H54 (cell line): ENCODE measurements at regions not wholly inside any gene's neighbourhood (a gene's known extent, or its start where the extent isn't known, plus 50 kb on each side); places are given as distances from the start of the nearest gene placed in this dataset.

Experiments used
- DNase-seq: peaks from one replicate; pipeline ENCODE4 v3.0.0; 2011; ENCODE audit warnings: low spot score, mixed read lengths; ENCODE audit not compliant: insufficient read length
- FAIRE-seq: peaks from 3 replicates; lab custom pipeline; 2011; peaks lifted over from hg19 to GRCh38; lab: Jason Lieb, UNC
- POLR2A ChIP-seq: IDR thresholded peaks from 2 replicates; pipeline ENCODE4 v1.6.1; 2011; ENCODE audit warnings: low read depth, mild to moderate bottlenecking, low read length

DNA sequence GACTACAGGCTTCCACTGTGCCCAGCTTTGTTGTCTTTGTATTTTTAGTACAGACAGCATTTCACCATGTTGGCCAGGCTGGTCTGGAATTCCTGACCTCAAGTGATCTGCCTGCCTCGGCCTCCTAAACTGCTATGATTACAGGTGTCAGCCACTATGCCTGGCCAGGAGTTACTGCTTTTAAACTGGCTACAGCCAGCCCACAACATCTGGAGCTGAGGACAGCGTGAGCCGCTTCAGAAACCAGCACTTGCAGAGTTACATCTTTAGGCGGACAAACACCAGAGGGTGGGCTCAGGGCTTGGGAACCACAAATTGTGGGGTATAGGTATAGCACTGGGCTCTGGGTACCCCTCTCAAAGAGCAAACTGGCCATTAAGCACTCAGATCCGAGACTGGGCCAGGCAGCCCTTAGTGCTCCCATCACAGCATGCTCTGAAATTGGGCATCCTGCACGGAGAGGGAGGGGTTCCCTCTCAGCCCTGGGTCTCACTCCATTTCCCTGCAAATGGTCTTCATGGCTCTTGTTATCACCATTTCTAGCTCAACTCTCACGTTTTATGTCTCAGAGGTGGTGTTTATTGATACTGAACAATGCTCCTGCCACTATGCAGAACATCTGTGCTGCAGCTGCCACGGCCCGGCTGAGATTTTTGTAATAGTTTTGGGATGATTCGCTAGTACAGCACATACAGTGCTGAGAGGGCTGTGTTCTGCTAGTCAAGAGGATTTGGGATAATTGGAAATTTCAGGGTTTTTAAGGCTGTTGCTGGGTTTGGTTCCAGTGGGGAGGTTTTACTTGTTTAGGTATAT, 146.4 kb upstream of the LYZL2 start:
- no peak for TF ChIP-seq POLR2A
- peak; percentile 57 for FAIRE-seq
- no peak for DNase-seq

- FAIRE-seq (no peak), DNase-seq (no peak)
- no peak for TF ChIP-seq POLR2A
These were observed 144.7 kb upstream of the LYZL2 start for GRCh38 chr10:30774261-30774660.

- FAIRE-seq: no peak
- no peak for DNase-seq
- no peak for TF ChIP-seq POLR2A
These were observed 143.9 kb upstream of the LYZL2 start for GRCh38 chr10:30773501-30773900.

- FAIRE-seq (no peak), DNase-seq (no peak)
- TF ChIP-seq POLR2A: no peak
These were observed 141.3 kb upstream of the LYZL2 start for GRCh38 chr10:30770816-30771215.

DNA sequence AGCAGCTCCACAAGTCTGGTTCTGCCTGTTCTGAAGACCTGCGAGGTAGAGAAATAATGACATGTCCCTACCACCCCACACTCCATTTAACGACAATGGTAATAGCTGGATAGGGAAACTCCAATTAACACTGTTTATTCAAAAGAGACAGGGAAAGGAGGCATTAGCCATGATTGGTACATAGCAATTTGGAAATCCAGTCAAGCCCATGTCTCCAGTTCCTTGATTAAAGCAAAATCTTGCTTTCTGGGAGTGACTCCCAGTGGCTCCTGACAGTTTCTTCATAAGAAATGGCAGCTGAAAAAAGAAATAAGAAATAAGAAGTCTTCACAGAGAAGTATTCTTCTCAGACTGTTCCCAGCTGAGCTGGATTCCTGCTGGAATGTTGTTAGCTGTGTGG, 140.7 kb upstream of the LYZL2 start:
- DNase-seq (no peak), FAIRE-seq (no peak)
- TF ChIP-seq POLR2A: no peak

DNA sequence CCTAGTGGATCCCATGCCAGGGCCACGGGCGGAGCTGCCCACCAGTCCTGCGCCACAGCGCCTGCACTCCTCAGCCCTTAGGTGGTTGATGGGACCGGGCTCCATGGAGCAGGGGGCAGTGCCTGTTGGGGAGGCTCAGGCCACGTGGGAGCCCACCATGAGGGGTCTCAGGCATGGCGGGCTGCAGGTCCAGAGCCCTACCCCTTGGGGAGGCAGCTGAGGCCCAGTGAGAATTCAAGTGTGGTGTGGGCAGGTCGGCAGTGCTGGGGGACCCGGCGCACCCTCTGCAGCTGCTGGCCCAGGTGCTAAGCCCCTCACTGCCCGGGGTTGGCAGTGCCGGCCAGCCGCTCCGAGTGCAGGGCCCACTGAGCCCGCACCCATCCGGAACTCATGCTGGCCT, 139.8 kb upstream of the LYZL2 start:
- no peak for TF ChIP-seq POLR2A
- FAIRE-seq (no peak), DNase-seq (no peak)

DNA sequence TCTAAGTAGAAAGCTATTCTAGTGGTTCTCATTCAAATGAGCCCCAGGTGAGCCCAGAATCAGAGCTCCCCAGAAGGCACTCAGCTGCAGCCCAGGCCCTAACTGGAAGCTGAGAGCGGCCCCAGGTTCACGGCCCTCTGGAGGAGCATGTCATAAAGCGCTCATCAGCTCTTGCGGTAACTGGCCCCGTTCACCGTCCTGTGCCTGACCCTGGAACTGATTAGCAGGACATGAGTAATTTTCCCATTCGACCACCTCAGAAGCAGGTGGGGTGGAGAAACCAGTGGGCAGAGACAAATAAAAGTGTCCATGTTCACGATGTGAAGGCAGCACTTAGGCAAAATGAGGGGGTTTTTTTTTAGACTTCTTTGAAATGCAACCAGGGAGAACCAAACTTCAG, 136.1 kb upstream of the LYZL2 start:
- FAIRE-seq (no peak), DNase-seq (no peak)
- no peak for TF ChIP-seq POLR2A

DNA sequence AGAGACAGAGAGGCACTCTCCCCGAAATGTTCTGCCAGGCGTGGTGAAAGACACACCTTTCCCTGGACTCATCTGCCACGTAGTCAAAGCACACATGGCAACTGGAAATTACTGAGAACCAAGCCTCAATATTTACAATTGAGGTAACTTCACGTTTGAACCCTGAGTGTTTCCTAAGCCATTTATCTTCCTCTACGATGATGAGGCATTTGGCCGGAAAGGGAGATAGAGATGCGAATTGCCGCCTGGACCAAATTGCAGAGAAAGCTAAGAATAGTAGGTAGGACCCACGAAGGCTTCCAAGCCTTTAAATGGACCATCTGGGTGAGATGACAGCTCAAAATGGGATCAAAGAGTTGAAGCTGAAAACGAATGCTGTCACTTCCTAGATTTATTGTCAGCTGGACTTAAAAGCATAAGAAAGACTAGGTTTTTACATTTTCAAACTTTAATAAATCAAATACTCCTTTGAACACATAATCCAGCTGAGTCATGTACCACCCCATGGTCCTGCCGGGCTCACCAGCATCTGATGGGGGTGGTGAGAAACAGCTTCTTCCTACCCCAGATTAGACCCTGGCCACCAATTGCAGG, 135.6 kb upstream of the LYZL2 start:
- no peak for FAIRE-seq
- no peak for TF ChIP-seq POLR2A
- DNase-seq: no peak

DNA sequence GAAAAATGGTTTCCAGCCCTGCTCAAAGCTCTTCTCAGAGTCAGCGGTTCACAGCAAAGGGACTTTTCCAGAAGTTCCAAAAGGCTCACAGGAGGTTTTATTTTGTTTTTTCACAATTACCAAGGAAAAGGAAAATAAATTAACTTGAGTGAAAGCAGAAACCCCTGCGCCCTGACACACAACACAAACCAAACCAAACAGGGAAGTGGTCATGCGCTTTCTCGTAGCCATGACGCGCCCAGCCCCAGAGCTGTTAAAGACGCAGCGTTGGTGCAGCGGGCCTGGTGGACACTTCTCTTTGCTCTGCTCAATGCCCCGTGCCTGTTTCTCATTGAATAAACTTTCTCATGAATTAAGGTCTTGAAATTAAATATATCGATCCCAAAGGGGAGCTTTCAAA, 134.4 kb upstream of the LYZL2 start:
- no peak for DNase-seq
- TF ChIP-seq POLR2A: no peak
- FAIRE-seq: no peak

DNA sequence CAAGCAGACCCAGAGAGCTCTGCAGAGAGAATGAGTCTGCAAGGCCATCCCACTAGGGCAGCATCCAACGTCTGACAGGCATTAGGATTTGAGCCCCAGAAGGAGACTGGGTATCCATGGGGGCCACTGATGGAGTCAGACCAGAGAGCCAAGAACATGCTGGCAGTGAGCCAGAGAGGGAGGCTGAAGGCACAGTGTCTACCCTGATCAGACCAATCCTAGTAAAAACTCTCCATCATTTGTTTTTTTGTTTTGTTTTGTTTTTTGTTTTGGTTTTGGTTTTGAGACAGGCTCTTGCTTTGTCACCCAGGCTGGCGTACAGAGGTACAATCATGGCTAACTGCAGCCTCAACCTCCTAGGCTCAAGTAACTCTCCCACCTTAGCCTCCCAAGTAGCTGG, 133.1 kb upstream of the LYZL2 start:
- no peak for DNase-seq
- TF ChIP-seq POLR2A: no peak
- no peak for FAIRE-seq

GRCh38 chr10:30759423-30759822, 129.9 kb upstream of the LYZL2 start:
- TF ChIP-seq POLR2A: no peak
- no peak for DNase-seq
- no peak for FAIRE-seq

- no peak for TF ChIP-seq POLR2A
- FAIRE-seq (no peak), DNase-seq (no peak)
These were observed 128.8 kb upstream of the LYZL2 start for GRCh38 chr10:30758338-30758737.

- FAIRE-seq: no peak
- no peak for TF ChIP-seq POLR2A
- no peak for DNase-seq
These were observed 127.3 kb upstream of the LYZL2 start for GRCh38 chr10:30756896-30757295.

- FAIRE-seq: no peak
These were observed 126.6 kb upstream of the LYZL2 start for GRCh38 chr10:30756151-30756550.

DNA sequence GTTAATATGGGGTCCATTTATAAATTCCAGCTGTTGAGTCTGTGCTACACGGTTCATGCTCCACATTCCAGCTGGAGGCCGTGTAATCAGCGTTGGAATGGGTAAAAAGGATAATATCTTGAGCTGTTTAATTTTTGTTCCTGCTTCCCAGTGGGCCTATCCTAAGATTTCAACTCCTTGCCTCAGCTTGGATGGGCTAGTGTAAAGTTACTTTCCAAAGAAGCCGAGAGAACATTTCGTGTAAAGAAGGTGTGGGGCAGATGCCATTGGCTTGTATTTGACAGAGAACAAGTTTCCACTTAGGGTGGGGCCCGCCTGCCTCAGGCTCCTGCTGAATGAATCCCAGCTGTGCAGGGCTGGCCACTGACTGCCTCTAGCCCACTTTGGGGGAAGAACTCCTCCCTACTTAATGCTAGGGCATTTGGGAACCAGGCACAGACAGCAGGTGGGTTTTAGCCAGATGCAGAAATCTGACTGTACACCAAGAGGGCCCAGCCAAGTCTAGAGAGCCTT, 125.9 kb upstream of the LYZL2 start:
- DNase-seq: no peak

More at GRCh38 chr10:30756151-30756550, 126.6 kb upstream of the LYZL2 start:
- no peak for DNase-seq
- no peak for TF ChIP-seq POLR2A

More for the DNA sequence above, 125.9 kb upstream of the LYZL2 start:
- FAIRE-seq: no peak
- no peak for TF ChIP-seq POLR2A
